ENCODE measurements at regions not wholly inside any gene's neighbourhood (a gene's known extent, or its start where the extent isn't known, plus 50 kb on each side); places are given as distances from the start of the nearest gene placed in this dataset.

DNA sequence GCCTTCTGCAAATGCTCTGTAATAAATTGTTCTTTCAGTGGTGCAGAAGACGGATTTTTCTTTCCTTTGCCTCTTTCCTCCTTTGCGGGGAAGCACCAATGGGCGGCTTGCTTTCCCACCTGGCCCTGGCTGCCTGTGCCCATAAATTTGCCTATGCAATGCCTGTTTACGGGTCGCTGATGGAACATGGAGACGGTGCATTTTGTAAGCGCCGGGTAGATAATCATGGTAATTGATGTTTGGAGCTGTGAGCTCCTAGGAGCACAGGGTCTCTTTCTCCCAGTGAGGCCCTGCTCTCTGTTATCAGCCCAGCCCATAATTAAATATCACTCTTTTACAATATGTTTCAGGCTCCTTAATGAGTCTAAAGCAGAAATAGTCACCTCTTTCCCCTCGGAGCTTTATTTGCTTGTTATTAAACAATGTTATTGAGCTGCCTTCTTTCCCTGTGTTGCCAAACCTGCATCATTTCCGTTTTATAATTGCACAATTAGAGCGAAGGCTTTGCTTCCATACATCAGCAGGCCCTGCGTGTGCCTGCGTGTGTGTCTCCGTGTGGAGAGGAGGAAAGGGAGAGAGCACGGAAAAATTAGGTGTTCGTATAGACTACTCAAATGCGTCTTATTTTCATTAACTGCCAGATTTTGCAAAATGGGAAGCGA is 437.4 kb upstream of the POU3F3 start:
- DNase-seq: no peak

- no peak for DNase-seq
These were observed 433.5 kb upstream of the POU3F3 start for GRCh38 chr2:104420420-104420819.

DNA sequence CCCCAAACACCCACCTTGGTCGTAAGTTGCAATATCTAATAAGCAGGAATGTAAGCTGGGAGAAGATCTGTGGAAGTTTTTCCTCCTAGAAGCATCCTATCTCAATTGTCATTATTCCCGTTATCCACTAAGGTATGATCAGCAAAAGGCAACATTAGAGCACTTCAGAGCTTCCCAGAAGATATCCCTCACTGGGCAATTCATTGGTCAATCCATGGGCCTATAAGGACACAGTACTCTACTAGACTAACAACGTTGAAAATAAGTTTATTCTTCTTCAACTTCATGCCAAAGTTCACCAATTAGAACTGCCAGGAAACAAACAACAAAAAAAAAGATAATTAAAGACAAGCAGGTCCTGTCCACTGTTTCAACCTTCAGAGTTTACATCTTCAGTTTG is 433.0 kb upstream of the POU3F3 start:
- no peak for DNase-seq

DNA sequence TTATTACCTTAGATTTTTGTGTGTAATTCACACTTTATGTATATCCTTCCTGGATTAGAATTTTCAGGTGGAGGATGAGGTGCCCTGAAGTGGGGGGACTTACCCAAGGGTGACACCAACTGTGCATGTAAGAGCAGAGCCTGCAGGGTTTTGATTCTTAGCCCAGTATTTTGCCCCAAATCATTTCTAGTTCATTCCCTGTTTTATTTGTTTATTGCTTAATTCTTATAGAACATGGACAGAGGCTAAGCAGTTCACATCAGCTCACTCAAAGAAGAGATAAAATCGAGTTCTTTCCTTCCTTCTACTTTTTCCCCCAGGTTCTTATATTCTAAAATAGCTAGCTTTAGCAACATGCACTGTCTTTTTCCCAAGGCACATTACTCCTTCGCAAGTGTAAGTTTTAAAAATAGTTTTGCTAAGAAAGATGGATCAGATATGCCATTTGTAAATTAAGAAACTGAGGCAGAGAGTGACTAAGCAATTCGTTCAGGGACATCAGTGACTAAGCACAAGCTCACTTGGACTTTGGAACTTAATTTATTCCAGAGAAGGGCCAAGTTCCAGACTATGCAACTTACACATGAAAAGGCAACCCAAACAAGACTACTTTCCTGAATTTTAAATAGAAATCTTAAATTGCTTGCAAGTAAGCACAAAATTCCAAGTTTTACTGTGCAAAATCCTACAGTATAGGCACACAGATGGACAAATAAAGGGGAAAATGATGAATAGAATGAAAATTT is 427.9 kb upstream of the POU3F3 start:
- DNase-seq: no peak

DNA sequence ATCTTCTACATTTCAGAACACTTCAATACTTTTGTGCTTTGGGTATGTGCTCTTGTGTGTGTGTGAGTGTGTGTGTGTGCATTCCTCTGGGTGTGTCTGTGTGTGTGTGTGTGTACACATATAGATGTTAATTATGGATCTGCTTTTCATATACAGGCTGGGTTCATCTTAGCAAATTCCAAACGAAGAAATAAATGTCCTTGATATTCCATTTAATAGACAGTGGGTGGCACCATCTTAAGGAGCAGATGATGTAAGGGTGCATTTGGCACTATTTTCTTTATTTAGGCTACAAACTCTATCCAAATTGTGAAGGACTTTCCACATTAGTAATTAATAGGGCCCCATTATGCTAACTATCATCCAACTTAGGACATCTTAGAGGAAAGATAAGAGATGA is 425.8 kb upstream of the POU3F3 start:
- no peak for DNase-seq

DNA sequence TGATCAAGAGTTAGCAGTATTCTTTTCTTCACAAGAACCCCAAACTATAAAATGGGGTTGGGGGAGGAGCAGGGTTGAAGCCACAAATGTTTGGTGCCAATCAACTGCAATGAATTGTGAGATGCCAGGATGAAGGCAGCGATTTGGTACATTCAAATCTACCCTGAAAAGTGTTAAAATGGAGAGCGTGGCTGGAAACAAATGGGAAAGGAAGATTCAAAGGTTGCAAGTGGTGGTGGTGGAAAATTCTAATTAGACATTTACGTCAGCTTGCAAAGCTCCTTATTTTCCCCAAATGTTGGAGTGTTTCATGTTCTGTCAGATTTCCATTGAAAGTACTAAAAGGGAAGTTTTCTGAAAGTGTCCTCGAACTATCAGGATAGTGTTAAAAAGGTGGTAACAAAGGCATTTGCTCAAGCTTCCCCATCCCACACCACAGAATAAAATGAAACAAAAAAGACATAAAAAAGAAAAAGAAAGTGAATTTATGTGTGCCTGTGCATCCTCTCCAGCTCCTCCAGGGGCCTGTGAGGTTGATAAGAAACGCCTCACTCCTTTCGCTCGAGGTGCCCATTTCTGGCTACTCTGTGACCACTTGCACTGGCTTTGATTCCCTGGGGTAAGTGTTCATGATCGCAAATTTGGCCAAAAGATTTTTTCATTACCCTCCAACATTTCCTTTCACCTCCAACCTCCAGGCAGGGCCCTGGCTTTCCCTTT is 424.1 kb upstream of the POU3F3 start:
- DNase-seq: no peak

DNA sequence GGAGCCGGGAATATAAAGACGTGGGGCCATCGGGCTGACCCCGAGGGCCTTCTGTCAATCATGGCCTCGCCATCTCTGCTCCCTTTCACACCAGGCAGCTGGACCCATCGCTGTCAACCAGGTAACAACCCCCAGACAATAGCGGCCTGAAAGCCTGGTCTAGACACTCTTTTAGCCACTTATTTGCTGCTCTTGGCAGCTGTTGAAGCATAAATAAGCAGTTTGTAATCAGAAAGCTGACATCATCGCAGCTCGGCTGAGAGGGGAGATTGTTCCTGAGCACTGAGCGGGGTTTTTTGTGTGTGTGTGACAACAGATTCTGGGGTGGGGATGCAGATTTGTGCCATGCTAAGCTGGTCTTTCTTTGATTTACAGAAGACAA is 423.6 kb upstream of the POU3F3 start:
- no peak for DNase-seq

DNA sequence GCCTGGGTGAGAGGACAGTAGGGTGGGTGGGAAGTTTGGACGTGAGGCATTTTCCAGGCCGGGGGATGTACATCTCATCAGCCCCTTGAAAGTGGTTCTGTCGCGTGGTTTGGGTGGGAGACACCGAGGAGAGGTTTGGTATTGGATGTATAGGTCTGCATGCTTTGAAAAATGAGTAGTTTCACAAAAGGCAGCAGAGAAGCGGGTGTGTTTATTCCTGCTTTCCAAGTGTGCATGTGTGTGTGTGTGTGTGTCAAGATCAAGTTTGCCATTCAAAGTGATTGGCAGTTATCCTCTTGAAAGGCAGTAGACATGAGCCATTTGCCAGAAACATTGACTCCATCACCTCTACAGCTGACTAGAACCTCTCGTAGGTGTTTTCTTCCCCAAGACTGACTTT is 423.1 kb upstream of the POU3F3 start:
- DNase-seq: no peak

DNA sequence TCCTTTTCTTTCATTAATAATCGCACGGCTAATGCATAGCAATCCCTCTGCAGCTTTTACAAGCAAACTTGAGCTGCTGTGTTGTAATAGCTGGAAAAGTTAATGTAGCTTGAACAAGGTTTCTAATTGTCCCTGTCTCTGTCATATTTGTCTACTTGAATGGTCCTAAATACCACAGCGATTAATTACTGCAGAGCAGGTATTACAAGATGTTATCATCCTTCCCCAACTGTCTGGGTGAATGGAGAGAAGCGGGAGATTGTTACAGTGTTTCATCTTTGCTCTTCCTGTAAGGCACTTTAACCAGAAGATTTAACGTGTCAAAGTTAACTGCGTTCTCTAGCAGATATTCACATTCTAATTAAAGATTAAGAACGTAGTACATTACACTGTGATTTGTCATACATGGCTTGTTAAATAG is 422.2 kb upstream of the POU3F3 start:
- DNase-seq: no peak

DNA sequence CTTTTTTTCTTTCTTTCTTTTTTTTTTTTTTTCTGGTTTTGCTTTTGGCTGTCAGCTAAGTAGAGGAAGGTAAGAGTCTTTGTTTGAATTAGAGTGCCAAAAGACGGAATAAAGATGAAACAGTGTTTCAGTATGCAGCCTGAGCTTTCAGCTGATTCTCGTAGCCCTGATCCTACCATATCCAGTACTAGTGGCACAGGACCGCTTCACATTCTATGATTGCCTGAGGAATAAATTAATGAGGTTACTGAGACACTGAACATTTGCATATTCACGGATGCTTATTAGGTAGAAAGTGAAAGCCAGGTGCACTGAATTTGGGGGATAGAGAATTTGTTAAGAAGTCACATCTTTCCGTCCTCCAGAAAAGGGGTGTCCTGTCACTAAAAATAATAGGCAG is 421.5 kb upstream of the POU3F3 start:
- no peak for DNase-seq

DNA sequence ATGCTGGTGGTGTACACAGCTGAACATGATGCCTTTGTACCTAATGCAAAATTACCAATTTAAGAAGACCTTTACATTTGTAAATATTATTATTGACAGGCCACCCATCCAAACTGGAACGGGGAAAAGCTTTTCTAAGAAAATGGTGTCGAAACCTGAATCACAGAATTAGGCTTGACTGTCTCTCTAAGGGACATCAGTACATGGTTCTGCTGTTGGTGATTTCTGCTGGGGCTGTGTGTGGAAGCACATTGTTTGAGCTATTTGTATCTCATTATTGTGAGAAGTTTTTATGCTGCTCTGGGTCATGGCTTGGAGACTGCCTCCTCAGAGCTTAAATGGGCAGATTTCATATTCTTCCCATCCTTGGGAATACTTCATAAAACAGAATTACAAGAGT is 420.9 kb upstream of the POU3F3 start:
- DNase-seq: no peak

DNA sequence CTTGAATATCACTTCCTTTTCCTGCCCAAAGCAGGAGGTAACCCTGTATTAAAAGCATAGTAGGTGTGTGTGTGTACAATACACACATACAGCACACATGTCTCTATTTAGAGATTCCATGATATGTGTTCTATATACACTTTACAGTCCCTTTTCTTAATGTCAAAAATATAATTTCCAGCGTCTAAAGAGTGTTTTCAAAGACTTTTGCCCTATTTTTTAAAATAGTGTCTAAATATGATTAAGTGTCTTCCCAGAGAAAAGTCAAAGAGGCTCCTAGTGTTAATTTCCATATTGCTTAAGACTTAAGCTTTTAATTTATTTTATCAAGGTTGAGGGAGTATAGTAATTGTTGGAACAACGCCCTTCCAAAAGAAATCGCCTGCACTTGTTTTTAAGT is 420.3 kb upstream of the POU3F3 start:
- no peak for DNase-seq

GRCh38 chr2:104434318-104434792 is 419.6 kb upstream of the POU3F3 start:
- DNase-seq: peak in 1 of 2 experiments; percentile 23

DNA sequence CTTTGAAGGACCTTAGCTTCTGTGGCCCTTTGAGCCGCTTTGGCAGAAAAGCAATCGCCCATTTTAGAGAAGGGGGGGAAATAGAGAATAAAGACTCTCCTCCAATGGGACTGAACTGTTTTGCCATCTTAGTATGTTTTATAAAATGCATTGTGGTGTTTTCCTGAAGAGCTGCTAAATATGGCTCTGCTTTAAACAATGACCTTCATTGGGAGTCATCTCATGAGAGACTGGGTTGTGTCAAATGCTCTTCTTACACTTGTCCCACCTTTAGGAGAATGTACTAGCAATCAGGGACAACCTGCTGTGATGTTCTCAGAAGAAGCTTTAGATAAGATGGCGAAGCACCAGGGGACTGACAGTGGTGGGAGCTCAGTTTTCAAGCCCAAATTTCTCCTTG is 418.9 kb upstream of the POU3F3 start:
- no peak for DNase-seq

- no peak for DNase-seq
These were observed 415.4 kb upstream of the POU3F3 start for GRCh38 chr2:104438481-104438880.

- DNase-seq: peak; percentile 19 to 23
These were observed 410.8 kb upstream of the POU3F3 start for GRCh38 chr2:104443145-104443544.

DNA sequence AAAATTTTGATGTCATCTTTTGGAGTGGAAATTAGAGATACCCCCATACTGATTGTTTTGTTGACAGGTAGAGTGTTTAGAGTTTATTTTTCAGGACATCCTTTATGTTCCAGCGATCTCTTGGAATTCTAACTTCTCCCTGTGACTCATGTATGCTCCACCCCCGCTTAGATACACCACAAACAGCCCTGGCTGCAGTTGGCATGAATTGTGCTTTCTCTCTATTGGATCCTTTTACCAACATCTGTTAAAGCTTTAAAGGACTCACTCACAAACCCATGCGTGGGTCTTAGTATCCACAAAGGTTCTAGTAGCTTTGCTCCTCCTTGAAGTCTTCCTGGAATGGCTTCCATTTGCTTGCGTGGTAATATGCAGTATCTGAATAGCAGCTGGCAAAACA is 409.5 kb upstream of the POU3F3 start:
- DNase-seq: no peak

- no peak for DNase-seq
These were observed 409.0 kb upstream of the POU3F3 start for GRCh38 chr2:104444889-104445288.

- DNase-seq: no peak
These were observed 406.0 kb upstream of the POU3F3 start for GRCh38 chr2:104447831-104448434.

GRCh38 chr2:104448661-104449440 is 405.1 kb upstream of the POU3F3 start:
- no peak for DNase-seq

DNA sequence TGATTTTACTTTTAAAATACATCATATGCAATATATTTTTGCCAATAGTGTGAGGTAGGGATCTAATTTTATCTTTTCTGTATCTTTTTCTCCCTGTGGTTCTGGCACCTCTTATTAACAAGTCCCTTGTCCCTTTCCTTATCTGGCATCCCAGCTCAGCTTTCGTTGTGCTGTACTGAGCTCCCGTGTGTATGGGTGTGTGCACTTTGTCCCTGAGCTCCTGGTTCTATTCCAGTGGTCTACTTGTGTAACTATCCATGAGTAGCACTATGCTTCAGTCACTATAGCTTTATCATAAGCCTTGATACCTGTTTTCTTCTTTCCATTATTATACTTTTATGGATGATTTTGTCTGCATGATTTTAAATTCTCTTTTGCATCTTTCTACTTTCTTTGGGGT is 401.4 kb upstream of the POU3F3 start:
- DNase-seq: no peak

- no peak for DNase-seq
These were observed 391.2 kb upstream of the POU3F3 start for GRCh38 chr2:104462731-104463130.

GRCh38 chr2:104465981-104466380 is 387.9 kb upstream of the POU3F3 start:
- no peak for DNase-seq
